Hepatocyte (in vitro differentiated cells): ENCODE measurements at regions not wholly inside any gene's neighbourhood (a gene's known extent, or its start where the extent isn't known, plus 50 kb on each side); places are given as distances from the start of the nearest gene placed in this dataset.

Source experiments
- CTCF ChIP-seq: fragments of 200-600 bp; sonication (generic); IDR thresholded peaks from 2 replicates; pipeline ENCODE4 v1.5.1; 2016; ENCODE audit warnings: antibody characterized with exemption, mild to moderate bottlenecking; ENCODE audit not compliant: poor library complexity
- EZH2 ChIP-seq: fragments of 200-600 bp; sonication (generic); IDR thresholded peaks from 2 replicates; pipeline ENCODE4 v1.6.1; 2016; ENCODE audit warnings: antibody characterized with exemption, mild to moderate bottlenecking, borderline replicate concordance
- EZH2phosphoT487 ChIP-seq: fragments of 200-600 bp; sonication (generic); IDR thresholded peaks from one replicate; pipeline ENCODE4 v1.6.1; 2018; ENCODE audit warnings: antibody characterized with exemption, mild to moderate bottlenecking, low read depth, moderate library complexity; ENCODE audit not compliant: unreplicated experiment, severe bottlenecking

- TF ChIP-seq CTCF (no peak), EZH2 (no peak), EZH2phosphoT487 (no peak)
Measured at GRCh38 chr9:13450723-13451122, 171.2 kb upstream of the MPDZ start.
